ENCODE measurements at regions not wholly inside any gene's neighbourhood (a gene's known extent, or its start where the extent isn't known, plus 50 kb on each side); places are given as distances from the start of the nearest gene placed in this dataset.

DNA sequence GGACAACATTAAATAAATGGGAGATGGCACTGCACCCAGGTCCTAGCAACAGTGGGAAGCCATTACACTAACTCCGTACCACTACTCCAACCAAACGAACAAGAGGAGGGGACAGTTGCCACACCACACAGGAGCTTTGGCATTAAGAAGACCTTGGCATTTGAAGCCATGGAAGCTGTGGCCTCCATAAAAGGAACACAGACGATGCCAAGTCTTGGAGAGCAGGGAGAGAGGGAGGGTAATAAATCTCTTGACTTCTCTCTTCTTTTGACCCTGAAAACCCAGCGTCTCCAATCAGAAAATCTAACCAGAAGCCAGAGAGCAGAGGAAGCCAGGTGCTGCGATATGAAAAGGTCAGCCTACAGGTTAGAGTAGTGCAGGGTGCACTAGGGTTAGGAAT lies 338.8 kb upstream of the TMEM132C start:
- peak overlapping the region; percentile 76 to 84 for H3K27ac ChIP-seq
- H3K4me1 ChIP-seq (ENCODE audit: control insufficient read depth in 1 of 2, low read depth in 2 of 2), result peaks cover 27 to 44% of the 10 kb centered on the region in 2 donors
- H3K36me3 ChIP-seq, result no peaks in the 10 kb centered on the region
- TF ChIP-seq CTCF (IDR thresholded peaks at IDR 0.05), result no peak
- H3K9me3 ChIP-seq, result no peaks in the 10 kb centered on the region
- DNase-seq (ENCODE audit: low spot score) (no peak), ATAC-seq (ENCODE audit: insufficient number of reproducible peaks, low FRiP score, low read depth) (no peak)
- no peaks in the 10 kb centered on the region for H3K27me3 ChIP-seq (replicated peaks; ENCODE audit: insufficient read depth)
- peak overlapping the region; percentile 42 for H3K4me3 ChIP-seq

- Histone ChIP-seq H3K27me3 (replicated peaks; ENCODE audit: insufficient read depth) (no peaks in the 10 kb centered on the region), H3K9me3 (no peaks in the 10 kb centered on the region), H3K36me3 (no peaks in the 10 kb centered on the region), H3K4me1 (ENCODE audit: control insufficient read depth in 1 of 2, low read depth in 2 of 2) (peaks cover 27 to 44% of the 10 kb centered on the region in 2 donors), H3K4me3 (peak overlapping the region; percentile 42), H3K27ac (peak overlapping the region; percentile 76 to 84)
- DNase-seq (ENCODE audit: low spot score), result no peak
- peak; percentile 75 for ATAC-seq (ENCODE audit: insufficient number of reproducible peaks, low FRiP score, low read depth)
- no peak for TF ChIP-seq CTCF (IDR thresholded peaks at IDR 0.05)
Observed at GRCh38 chr12:127928615-127929571, 338.1 kb upstream of the TMEM132C start.

- ATAC-seq (ENCODE audit: insufficient number of reproducible peaks, low FRiP score, low read depth) (no peak), DNase-seq (ENCODE audit: low spot score) (no peak)
- H3K4me1 ChIP-seq (ENCODE audit: control insufficient read depth in 1 of 2, low read depth in 2 of 2), result peaks cover 27 to 44% of the 10 kb centered on the region in 2 donors
- no peaks in the 10 kb centered on the region for H3K36me3 ChIP-seq
- H3K9me3 ChIP-seq, result no peaks in the 10 kb centered on the region
- H3K27me3 ChIP-seq (replicated peaks; ENCODE audit: insufficient read depth), result no peaks in the 10 kb centered on the region
- H3K27ac ChIP-seq, result peak overlapping the region; percentile 76 to 84
- no peak overlapping the region for H3K4me3 ChIP-seq
- no peak for TF ChIP-seq CTCF (IDR thresholded peaks at IDR 0.05)
Observed at GRCh38 chr12:127930122-127930521, 336.8 kb upstream of the TMEM132C start.

GRCh38 chr12:127934409-127934808 lies 332.6 kb upstream of the TMEM132C start:
- Histone ChIP-seq H3K36me3 (no peaks in the 10 kb centered on the region), H3K4me1 (ENCODE audit: control insufficient read depth in 1 of 2, low read depth in 2 of 2) (peaks cover 9 to 13% of the 10 kb centered on the region in 2 donors), H3K9me3 (no peaks in the 10 kb centered on the region), H3K27ac (no peak overlapping the region), H3K27me3 (replicated peaks; ENCODE audit: insufficient read depth) (no peaks in the 10 kb centered on the region), H3K4me3 (no peak overlapping the region)
- TF ChIP-seq CTCF (IDR thresholded peaks at IDR 0.05), result no peak
- no peak for DNase-seq (ENCODE audit: low spot score)
- no peak for ATAC-seq (ENCODE audit: insufficient number of reproducible peaks, low FRiP score, low read depth)

GRCh38 chr12:127936463-127936862 lies 330.5 kb upstream of the TMEM132C start:
- Histone ChIP-seq H3K4me3 (no peak overlapping the region), H3K9me3 (no peaks in the 10 kb centered on the region), H3K4me1 (ENCODE audit: control insufficient read depth in 1 of 2, low read depth in 2 of 2) (no peaks in the 10 kb centered on the region), H3K36me3 (no peaks in the 10 kb centered on the region), H3K27ac (no peak overlapping the region), H3K27me3 (replicated peaks; ENCODE audit: insufficient read depth) (no peaks in the 10 kb centered on the region)
- DNase-seq (ENCODE audit: low spot score), result no peak
- no peak for TF ChIP-seq CTCF (IDR thresholded peaks at IDR 0.05)
- no peak for ATAC-seq (ENCODE audit: insufficient number of reproducible peaks, low FRiP score, low read depth)
